Stimulated activated memory B cell treated with anti-CD40 and anti-IgM and Interleukin-4, amounts not matched to agents 10 μg/mL and 1 μg/mL and 100 μg/mL, for 72 hours (primary cell): ENCODE measurements at regions not wholly inside any gene's neighbourhood (a gene's known extent, or its start where the extent isn't known, plus 50 kb on each side); places are given as distances from the start of the nearest gene placed in this dataset.
"Not testable (repeated sequence)": the region's sequence is repeated elsewhere in the genome, so short reads cannot be mapped to it uniquely, and the experiment has no call there.

Experiments
- ATAC-seq: fragments of 150-1000 bp; cut with Tn5 transposase; 2 replicates; pipeline ENCODE4 v1.10.0; 2021
- H3K27ac Mint-ChIP-seq: one replicate; pipeline ENCODE4 v1.8.0; 2022; ENCODE audit warnings: mild to moderate bottlenecking, mixed read lengths
- H3K27me3 Mint-ChIP-seq: one replicate; pipeline ENCODE4 v1.8.0; 2022; ENCODE audit warnings: mixed read lengths
- H3K36me3 Mint-ChIP-seq: one replicate; pipeline ENCODE4 v1.8.0; 2022; ENCODE audit warnings: mixed read lengths
- H3K4me1 Mint-ChIP-seq: one replicate; pipeline ENCODE4 v1.8.0; 2022; ENCODE audit warnings: mixed read lengths
- H3K4me3 Mint-ChIP-seq: one replicate; pipeline ENCODE4 v1.8.0; 2022; ENCODE audit warnings: mild to moderate bottlenecking, moderate library complexity, mixed read lengths
- H3K9me3 Mint-ChIP-seq: one replicate; pipeline ENCODE4 v1.8.0; 2022; ENCODE audit warnings: mixed read lengths

DNA sequence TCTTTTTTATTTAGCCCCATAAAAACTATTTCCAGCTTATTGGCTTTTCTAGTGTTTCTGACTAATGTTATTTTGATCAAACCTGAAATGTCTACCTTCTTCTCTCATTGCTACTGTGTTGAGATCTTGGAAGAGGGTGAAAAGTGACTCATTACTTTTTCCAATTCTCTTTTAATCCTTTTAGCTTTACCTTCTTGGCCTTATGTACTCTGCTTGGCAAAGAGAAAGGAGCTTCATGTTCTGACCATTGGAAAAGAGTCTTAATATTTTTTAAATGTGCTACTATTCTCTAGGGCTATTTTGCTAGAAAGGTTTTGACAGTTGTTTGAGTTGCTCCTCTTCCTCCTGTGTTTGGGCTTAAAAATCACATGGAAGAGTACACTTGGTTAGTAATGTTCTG is 97.8 kb upstream of the CHODL start:
- no peak for ATAC-seq
- no peaks in the 10 kb centered on the region for H3K4me1 Mint-ChIP-seq
- H3K27ac Mint-ChIP-seq = no peak overlapping the region
- H3K27me3 Mint-ChIP-seq = no peaks in the 10 kb centered on the region
- H3K9me3 Mint-ChIP-seq = peaks cover 3% of the 10 kb centered on the region
- no peak overlapping the region for H3K4me3 Mint-ChIP-seq
- H3K36me3 Mint-ChIP-seq = no peaks in the 10 kb centered on the region

DNA sequence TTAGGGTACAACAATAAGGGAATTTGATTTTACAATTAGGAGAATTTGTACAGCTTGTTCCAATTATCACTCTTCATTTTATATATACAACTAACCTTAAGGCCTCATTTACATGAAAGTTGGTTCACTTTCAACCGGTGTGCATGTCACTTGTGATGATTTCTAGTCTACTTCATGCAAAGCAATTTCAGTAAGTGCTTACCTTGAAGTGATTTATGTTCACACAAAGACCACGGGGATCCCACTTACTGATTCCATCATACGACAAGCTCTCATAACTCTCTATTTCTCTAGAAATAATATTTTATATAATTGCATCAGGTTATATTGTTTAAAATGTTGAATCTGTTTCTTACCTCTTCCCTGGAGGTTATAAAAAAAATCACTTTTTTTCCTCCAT is 100.3 kb upstream of the CHODL start:
- H3K9me3 Mint-ChIP-seq = peaks cover 3% of the 10 kb centered on the region

DNA sequence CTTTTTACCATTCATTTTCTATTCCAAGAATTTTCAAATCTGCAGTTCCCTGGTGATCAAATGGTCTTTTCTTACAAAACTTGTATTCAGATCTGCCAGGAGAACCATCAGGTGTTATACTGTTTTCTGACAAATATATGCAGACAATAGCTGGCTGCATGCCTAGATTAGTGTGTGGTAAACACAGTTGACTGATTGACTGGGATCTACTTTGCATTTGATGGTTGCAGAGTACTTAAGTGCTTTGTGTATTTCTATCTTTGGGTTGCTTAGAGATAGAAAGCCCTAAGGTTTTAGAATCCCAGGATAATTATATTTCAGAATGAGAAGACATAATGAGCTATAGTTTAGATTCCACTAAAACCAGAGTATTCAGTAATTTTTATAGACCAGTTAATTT is 102.0 kb upstream of the CHODL start:
- Mint-ChIP-seq H3K36me3 (no peaks in the 10 kb centered on the region), H3K27me3 (no peaks in the 10 kb centered on the region), H3K4me1 (no peaks in the 10 kb centered on the region), H3K9me3 (peaks cover 3% of the 10 kb centered on the region), H3K4me3 (no peak overlapping the region), H3K27ac (no peak overlapping the region)
- no peak for ATAC-seq

More for the DNA sequence above, 100.3 kb upstream of the CHODL start:
- no peak overlapping the region for H3K27ac Mint-ChIP-seq
- H3K27me3 Mint-ChIP-seq = no peaks in the 10 kb centered on the region
- no peaks in the 10 kb centered on the region for H3K4me1 Mint-ChIP-seq
- H3K36me3 Mint-ChIP-seq = no peaks in the 10 kb centered on the region
- ATAC-seq = no peak
- H3K4me3 Mint-ChIP-seq = no peak overlapping the region

DNA sequence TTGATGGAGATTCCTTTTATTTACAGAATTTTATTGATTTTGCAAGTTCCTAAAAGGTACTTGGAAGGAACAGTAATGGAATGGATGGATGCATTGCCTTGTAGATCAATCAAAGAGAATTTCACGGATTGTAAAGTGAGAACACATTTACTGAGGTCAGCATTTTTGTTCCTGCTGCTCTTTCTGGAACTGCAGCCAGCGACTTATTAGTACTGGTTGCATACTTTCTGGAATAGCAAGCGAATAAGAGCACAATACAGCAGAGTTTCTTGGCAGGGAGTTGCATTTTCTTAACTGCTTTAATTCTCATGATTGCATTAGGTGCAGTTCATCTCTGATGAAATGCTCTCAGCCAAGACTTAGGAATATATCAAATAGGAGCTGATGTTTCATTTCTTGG is 106.1 kb upstream of the CHODL start:
- no peaks in the 10 kb centered on the region for H3K36me3 Mint-ChIP-seq
- H3K27me3 Mint-ChIP-seq = no peaks in the 10 kb centered on the region
- H3K4me3 Mint-ChIP-seq = no peak overlapping the region
- no peak overlapping the region for H3K27ac Mint-ChIP-seq
- no peak for ATAC-seq
- no peaks in the 10 kb centered on the region for H3K9me3 Mint-ChIP-seq
- H3K4me1 Mint-ChIP-seq = no peaks in the 10 kb centered on the region

DNA sequence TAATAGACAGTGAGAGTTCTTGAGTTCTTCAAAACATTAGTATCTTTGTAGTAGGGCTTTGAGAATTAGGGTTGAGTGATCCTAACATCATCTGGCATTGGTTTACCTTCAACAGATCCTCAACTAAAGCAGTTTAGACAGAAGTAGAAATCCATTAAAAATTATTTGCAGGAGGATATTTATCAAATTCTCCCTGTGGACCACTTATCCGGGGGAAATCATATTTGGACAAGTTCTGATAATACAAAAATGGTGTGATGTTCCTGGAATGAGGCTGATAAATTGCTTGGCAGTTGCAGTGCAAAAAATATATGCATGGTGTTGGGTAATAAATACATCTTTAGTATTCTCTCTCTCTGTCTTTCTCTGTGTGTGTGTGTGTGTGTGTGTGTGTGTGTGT is 115.1 kb upstream of the CHODL start:
- ATAC-seq = no peak
- no peaks in the 10 kb centered on the region for H3K36me3 Mint-ChIP-seq
- H3K27me3 Mint-ChIP-seq = no peaks in the 10 kb centered on the region
- H3K9me3 Mint-ChIP-seq = no peaks in the 10 kb centered on the region
- H3K27ac Mint-ChIP-seq = no peak overlapping the region
- H3K4me1 Mint-ChIP-seq = no peaks in the 10 kb centered on the region
- no peak overlapping the region for H3K4me3 Mint-ChIP-seq

DNA sequence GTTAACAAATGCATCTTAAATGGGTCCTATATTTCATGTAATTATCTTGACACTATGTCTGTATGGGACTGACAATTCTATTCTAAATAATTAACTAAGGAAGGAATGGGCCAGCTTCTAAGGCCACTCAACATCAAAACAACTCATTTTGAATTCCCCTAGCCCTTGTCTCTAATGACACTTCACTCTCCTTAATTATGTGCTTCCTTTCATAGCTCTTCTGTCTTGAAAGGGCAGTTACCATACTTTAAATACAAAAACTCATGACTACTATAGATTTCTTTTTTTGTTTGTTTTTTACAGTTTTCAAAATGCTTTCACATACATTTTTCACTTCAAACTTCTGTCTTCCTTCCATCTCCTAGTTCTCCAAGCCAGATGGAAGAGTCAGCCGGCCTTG is 126.1 kb upstream of the CHODL start:
- no peak for ATAC-seq
- Mint-ChIP-seq H3K27ac (no peak overlapping the region), H3K36me3 (no peaks in the 10 kb centered on the region), H3K27me3 (no peaks in the 10 kb centered on the region), H3K4me3 (no peak overlapping the region), H3K9me3 (no peaks in the 10 kb centered on the region), H3K4me1 (no peaks in the 10 kb centered on the region)

DNA sequence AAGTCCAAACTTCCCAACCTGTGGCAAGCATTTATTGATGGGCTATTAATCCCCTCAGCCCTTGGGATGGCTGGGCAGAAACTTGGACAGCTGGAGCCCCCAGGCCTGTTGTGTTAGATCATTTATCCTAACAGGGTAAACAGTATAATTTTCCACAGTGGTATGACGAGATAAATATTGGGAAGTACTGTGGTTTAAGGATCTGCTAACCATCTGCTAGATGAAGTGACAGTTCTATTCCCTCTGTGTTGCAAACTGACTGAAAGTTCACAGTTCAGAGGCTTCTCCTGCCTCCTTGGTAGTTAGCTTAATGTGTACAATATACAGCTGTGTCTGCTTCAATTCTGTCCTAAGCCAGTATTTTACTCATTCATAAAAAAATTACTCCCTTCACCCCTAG is 127.5 kb upstream of the CHODL start:
- no peaks in the 10 kb centered on the region for H3K27me3 Mint-ChIP-seq
- H3K4me1 Mint-ChIP-seq = no peaks in the 10 kb centered on the region
- H3K4me3 Mint-ChIP-seq = no peak overlapping the region
- no peaks in the 10 kb centered on the region for H3K36me3 Mint-ChIP-seq
- H3K27ac Mint-ChIP-seq = no peak overlapping the region
- no peak for ATAC-seq
- H3K9me3 Mint-ChIP-seq = peaks cover 3% of the 10 kb centered on the region

DNA sequence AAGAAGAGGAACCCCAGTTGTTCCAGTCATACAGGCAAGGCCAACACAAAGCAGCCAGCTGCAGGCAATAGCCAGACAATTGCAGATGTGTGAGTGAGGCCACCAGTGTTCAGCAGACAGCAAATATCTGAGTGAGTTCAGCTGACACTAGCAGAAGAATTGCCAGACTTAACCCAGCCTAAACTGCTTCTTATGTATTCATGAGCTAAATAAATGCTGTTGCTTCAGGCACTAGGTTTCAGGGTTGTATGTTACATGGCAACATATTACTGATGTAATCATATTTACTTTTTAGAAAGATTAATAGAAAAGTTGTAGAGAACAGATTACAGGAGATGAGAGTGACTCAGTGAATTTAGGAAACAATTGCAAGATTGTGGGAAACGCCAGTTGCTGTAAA is 129.8 kb upstream of the CHODL start:
- Mint-ChIP-seq H3K27me3 (no peaks in the 10 kb centered on the region), H3K4me1 (no peaks in the 10 kb centered on the region), H3K9me3 (peaks cover 3% of the 10 kb centered on the region)

DNA sequence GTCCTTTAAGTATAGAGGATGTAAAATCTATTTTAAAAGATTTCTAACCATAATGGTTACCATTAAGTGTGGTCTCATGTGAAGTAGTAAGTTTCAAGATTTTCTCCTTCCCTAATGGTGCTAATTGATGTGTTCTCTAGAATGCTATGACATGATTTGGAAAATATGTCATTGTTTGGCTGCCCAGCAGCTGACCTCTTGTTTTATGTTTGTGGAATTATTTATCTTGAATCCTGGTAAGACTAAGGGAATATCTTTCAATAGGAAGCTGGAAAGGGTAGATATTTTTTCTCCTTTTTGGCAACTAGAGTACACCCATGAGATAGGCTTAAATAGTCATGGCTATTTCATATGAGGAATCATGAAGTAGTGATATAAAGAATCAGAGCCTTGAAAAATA is 139.8 kb upstream of the CHODL start:
- no peak for ATAC-seq
- no peak overlapping the region for H3K4me3 Mint-ChIP-seq

More for the DNA sequence above, 129.8 kb upstream of the CHODL start:
- Mint-ChIP-seq H3K36me3 (no peaks in the 10 kb centered on the region), H3K4me3 (no peak overlapping the region), H3K27ac (no peak overlapping the region)
- ATAC-seq = no peak

DNA sequence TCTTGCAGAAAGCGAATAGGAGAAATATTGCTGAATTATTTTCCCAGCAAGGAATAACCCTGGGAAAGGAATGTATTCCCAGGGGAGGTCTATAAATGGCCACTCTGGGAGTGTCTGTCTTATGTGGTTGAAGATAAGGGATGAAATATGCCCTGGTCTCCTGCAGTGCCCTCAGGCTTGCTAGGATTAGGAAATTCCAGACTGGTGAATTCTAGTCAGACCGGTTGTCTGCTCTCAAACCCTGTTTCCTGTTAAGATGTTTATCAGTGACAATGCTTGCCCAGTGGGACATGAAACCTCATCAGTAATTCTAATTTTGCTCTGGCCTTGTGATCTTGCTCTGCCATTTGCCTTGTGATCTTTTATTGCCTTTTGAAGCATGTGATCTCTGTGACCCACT is 148.2 kb upstream of the CHODL start:
- H3K27me3 Mint-ChIP-seq, H3K36me3 Mint-ChIP-seq: not testable (repeated sequence)
- peaks cover 23% of the 10 kb centered on the region for H3K9me3 Mint-ChIP-seq

More for the DNA sequence above, 139.8 kb upstream of the CHODL start:
- H3K9me3 Mint-ChIP-seq = peaks cover 8% of the 10 kb centered on the region
- H3K27me3 Mint-ChIP-seq = no peaks in the 10 kb centered on the region
- H3K4me1 Mint-ChIP-seq = no peaks in the 10 kb centered on the region
- H3K36me3 Mint-ChIP-seq = no peaks in the 10 kb centered on the region
- no peak overlapping the region for H3K27ac Mint-ChIP-seq

DNA sequence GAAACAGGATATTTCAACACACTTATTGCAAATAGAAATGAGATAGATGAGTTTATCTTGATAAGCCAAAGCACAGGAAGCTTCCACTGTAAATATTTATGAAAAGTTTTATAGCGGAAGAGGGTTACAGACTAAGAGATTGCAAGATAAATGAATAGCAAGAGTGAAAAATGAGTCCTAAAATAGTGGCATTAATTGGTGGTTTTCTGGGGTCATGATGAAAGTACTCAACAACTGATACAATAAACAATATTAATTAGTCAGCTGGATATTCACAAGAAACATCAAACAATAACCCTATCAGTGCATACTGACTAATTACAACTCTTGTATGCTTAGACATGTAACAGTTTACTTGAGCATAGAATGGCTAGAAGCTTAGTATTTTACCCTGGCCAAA is 154.8 kb upstream of the CHODL start:
- no peaks in the 10 kb centered on the region for H3K27me3 Mint-ChIP-seq
- no peaks in the 10 kb centered on the region for H3K36me3 Mint-ChIP-seq
- ATAC-seq = no peak
- peaks cover 15% of the 10 kb centered on the region for H3K9me3 Mint-ChIP-seq
- H3K4me1 Mint-ChIP-seq = no peaks in the 10 kb centered on the region
- no peak overlapping the region for H3K27ac Mint-ChIP-seq
- H3K4me3 Mint-ChIP-seq = no peak overlapping the region

More for the DNA sequence above, 148.2 kb upstream of the CHODL start:
- H3K4me3 Mint-ChIP-seq, H3K4me1 Mint-ChIP-seq, H3K27ac Mint-ChIP-seq, ATAC-seq: not testable (repeated sequence)

DNA sequence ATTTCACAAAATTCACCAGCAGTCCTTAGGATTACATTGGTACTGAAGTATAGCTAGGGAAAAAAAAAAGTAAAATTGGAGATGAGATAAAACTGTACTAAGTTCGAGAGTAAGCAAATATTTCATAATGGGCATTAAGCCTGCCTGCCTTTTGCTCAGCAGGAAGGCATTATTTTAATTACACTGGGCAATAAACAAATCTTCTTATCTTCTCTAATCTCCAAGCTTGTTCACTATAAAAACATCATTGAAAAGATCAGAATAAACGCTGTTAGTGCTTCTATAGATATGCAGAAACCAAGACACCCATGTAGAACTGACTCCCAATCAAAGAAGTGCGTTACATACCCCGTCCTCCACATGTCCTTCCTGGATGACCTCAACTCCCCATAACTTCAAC is 174.2 kb upstream of the CHODL start:
- H3K27me3 Mint-ChIP-seq = no peaks in the 10 kb centered on the region
- no peaks in the 10 kb centered on the region for H3K4me1 Mint-ChIP-seq
- H3K27ac Mint-ChIP-seq = no peak overlapping the region

DNA sequence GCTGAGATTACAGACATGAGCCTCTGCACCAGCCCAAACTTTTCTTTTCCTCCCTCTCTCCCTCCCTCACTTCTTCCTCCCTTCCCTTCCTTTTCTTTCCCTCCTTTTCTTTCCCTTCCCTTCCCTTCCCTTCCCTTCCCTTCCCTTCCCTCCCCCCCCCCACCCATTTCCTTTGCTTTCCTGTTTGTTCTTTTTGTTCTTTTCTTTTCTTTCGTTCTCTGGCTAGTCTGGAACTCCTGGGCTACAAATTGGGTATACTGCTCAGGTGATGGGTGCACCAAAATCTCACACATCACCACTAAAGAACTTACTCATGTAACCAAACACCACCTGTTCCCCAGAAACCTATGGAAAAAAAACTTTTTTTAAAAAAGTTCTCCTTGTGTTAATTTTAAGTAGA is 174.8 kb upstream of the CHODL start:
- H3K36me3 Mint-ChIP-seq = no peaks in the 10 kb centered on the region
- no peaks in the 10 kb centered on the region for H3K4me1 Mint-ChIP-seq
- H3K9me3 Mint-ChIP-seq = peaks cover 2% of the 10 kb centered on the region
- ATAC-seq = no peak
- no peaks in the 10 kb centered on the region for H3K27me3 Mint-ChIP-seq
- no peak overlapping the region for H3K4me3 Mint-ChIP-seq
- H3K27ac Mint-ChIP-seq = no peak overlapping the region

More for the DNA sequence above, 174.2 kb upstream of the CHODL start:
- no peak overlapping the region for H3K4me3 Mint-ChIP-seq
- peaks cover 2% of the 10 kb centered on the region for H3K9me3 Mint-ChIP-seq
- no peak for ATAC-seq
- no peaks in the 10 kb centered on the region for H3K36me3 Mint-ChIP-seq

DNA sequence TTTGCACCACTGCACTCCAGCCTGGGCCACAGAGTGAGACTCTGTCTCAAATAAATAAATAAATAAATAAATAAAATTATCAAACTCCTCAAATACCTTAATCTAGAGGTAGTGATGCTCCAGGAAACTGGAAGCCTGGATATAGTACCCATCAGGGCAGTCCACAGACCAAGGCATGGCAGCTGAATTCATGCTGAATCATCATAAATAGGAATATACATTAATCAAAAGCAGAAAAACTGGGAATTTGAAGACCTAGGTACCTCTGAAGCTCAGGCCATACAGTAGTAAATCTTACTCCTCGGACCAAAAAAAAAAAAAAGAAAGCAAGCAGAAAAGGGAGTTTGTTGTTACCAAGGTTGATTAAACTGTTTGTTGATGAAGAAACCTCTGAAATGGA is 184.2 kb upstream of the CHODL start:
- no peaks in the 10 kb centered on the region for H3K4me1 Mint-ChIP-seq
- no peak for ATAC-seq
- H3K27me3 Mint-ChIP-seq = no peaks in the 10 kb centered on the region
- peaks cover 3% of the 10 kb centered on the region for H3K9me3 Mint-ChIP-seq
- no peaks in the 10 kb centered on the region for H3K36me3 Mint-ChIP-seq
- H3K4me3 Mint-ChIP-seq = no peak overlapping the region
- H3K27ac Mint-ChIP-seq = no peak overlapping the region

DNA sequence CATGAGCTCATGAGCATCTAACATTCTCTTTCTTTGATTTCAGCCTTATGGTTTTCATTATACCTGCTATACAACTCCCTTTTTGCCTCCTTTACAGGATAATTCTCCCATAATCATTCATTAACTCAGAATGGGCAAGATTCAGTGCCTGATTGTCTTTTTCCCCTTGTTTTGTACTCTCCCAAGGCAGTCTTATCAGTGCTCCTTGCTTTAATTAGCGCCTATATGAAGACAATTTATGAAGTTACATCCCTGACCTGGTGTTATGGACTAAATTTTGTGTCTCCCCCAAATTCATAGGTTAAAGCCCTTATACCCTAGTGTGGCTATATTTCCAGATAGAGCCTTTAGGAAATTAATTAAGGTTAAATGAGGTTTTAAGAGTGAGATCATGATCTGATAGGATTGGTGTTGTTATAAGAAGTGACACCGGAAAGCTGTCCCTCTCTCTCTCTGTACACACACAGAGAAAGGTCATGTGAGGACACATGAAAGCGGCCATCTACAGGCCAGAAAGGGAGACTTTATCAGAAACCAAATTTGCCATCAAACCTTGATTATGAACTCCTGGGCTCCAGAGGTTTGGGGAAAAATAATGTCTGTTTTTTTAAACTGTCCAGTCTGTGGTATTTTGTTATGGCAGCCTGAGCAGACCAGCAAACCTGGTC is 185.8 kb upstream of the CHODL start:
- no peak overlapping the region for H3K4me3 Mint-ChIP-seq
- H3K27ac Mint-ChIP-seq = no peak overlapping the region
- H3K27me3 Mint-ChIP-seq = no peaks in the 10 kb centered on the region
- H3K9me3 Mint-ChIP-seq = peaks cover 3% of the 10 kb centered on the region
- ATAC-seq = no peak
- H3K4me1 Mint-ChIP-seq = no peaks in the 10 kb centered on the region
- H3K36me3 Mint-ChIP-seq = no peaks in the 10 kb centered on the region

DNA sequence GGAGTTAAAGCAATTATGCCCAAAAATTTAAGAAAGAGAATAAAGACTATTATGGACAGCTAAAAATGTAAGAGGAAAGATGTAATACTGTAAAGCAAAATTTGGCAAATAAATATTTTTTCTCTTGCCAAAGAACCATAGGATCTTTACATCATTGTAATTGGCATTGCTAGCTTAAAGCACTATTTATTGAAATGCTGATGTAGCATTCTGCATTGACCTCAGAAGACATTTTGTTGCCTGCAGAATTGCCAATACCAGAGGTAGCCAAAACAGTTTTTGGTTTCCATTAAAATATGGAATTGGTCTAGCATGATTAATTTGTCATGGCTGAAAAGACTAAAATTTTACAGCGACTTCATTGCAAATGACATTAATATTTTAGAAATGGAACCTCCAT is 191.5 kb upstream of the CHODL start:
- Mint-ChIP-seq H3K27me3 (no peaks in the 10 kb centered on the region), H3K36me3 (no peaks in the 10 kb centered on the region), H3K9me3 (no peaks in the 10 kb centered on the region), H3K4me1 (no peaks in the 10 kb centered on the region), H3K27ac (no peak overlapping the region), H3K4me3 (no peak overlapping the region)
- no peak for ATAC-seq

DNA sequence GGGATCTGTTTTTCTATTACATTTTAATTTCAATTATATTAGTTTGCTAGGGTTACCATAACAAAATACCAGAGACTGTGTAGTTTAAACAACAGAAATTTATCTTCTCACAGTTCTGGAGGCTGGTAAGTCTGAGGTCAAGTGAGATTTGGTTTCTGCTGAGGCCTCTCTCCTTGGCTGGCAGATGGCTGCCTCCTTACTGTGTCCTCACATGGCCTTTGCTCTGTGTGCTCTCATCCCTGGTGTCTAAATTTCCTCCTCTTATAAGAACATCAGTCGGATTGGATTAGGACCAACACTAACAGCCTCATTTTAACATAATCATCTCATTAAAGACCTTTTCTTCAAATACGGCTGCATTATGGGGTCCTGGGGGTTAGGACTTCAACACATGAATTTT is 195.2 kb upstream of the CHODL start:
- no peak for ATAC-seq
- Mint-ChIP-seq H3K4me1 (no peaks in the 10 kb centered on the region), H3K27me3 (no peaks in the 10 kb centered on the region), H3K36me3 (no peaks in the 10 kb centered on the region), H3K4me3 (no peak overlapping the region), H3K27ac (no peak overlapping the region), H3K9me3 (no peaks in the 10 kb centered on the region)
